ENCODE measurements at regions not wholly inside any gene's neighbourhood (a gene's known extent, or its start where the extent isn't known, plus 50 kb on each side); places are given as distances from the start of the nearest gene placed in this dataset. TPM values are rescaled to one million over a fixed set of nuclear protein-coding genes. Genes with fewer than 3 reads are reported as not detected.

Small RNA genes lying in the stretch of these regions (small RNA-seq; reads per million reads assigned to genes)
- gene AL121956.5 (ENCODE audit: low replicate concordance) (not detected), gene GNG5P1 (ENCODE audit: low replicate concordance) (not detected)

Measured in GM23338 (cell line).